GM21526 (cell line): ENCODE measurements at regions not wholly inside any gene's neighbourhood (a gene's known extent, or its start where the extent isn't known, plus 50 kb on each side); places are given as distances from the start of the nearest gene placed in this dataset.

ENCODE experiments used
- ATAC-seq: cut with Tn5 transposase; IDR thresholded peaks from one replicate; pipeline ENCODE4 v1.9.1; 2021; ENCODE audit warnings: moderate library complexity; ENCODE audit not compliant: unreplicated experiment, low FRiP score

DNA sequence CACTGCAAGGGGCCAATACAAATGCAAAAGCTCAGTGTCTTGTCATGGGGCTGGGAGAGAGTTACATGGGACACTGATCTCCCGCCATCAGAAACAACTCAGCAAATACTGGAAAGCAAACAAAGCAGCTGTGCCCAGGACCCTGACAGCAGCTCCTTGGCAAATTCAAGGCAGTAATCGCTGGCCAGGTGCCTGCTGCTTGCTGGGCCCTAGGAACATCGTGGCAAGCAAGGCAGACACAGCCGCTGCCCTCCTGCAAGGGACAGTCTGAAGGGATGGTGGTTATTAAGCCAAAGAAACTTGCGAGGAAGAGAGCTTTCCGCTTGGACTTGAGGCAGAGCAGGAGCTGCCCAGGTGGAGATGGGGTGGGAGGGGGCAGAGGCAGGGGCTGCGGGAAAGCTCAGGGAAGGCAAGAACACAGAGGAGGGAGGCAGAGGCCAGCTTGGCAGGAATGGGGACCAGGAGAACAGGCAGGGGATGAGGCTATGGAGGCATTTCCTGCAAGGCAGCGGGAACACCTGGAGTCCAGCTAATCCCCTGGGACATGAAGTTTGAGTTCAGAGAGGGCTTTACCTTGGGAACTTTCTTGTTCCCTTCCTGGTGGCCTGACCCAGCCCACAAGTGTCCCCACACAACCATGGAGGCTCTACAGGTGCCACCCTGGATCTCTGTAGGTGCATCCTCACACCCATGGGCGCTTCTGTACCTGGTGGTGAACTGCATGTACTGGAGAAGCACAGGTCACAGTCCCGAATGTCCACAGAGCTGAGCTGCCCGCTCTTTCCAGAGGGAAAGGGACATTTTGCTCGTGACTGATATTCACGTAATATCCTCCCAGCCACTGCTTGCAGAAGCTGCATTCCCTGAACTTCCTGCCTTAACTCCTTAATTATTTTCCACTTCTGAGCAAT is 78.7 kb upstream of the ATP2B2 start:
- no peak for ATAC-seq

DNA sequence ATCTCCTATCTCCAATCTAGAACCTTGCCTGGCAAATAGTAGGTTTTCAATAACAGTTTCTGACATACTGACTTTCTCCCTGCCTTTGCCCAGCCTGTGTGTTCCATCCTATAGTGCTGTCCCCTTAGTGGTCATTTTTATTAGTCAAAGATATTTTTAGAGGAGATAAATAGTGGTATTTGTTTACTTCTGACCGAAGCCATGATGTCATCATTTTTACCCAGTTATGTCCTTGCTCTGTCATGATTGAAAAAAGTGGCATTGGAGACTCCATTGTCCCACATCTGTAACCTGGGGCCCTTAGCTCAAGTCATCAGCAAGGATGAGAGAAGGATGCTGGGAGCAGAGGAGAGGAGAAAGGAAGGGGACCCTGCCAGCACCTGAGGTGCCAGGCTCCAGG is 80.6 kb upstream of the ATP2B2 start:
- ATAC-seq, result no peak

DNA sequence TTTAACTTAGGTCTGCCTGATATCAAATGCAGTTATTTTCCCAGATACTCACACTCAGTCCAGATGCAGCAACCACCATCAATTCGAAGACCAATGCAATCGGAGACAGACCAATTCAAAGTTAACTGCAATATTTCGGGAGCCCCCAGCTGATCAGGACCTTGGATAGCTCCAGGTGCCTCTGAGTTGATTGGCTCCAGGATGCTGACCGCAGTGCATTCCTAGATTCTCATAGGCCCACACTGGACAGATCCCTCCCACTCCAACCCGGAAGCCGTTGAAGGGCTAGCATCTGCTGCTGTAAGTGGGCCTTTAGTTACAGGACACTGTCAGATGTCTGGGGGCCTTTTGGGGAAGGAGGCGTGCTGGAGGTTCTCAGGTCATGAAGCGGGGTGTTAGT is 89.5 kb upstream of the ATP2B2 start:
- no peak for ATAC-seq

- ATAC-seq, result no peak
Measured at GRCh38 chr3:10596746-10597448, 91.5 kb upstream of the ATP2B2 start.

- ATAC-seq, result no peak
Measured at GRCh38 chr3:10597733-10598132, 92.3 kb upstream of the ATP2B2 start.

DNA sequence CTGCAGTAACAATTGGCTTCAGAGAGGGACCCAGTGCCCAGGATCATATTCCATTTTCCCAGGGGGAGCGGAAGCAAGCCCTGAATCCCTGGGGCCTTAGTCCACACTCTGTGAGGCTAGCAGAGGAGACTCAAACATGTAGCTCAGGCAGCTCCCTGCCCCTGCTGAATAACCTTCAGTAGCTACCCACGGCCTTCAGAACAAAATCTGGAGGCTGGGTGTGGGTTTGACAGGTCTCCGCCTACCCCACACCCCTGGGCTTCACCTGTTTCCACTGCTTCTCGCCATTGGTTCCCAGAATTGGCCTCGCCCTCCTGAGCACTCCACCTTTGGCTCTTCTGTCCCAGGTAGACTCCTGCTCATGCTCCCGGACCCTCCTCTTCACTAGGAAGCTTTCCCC is 93.6 kb upstream of the ATP2B2 start:
- no peak for ATAC-seq

GRCh38 chr3:10599444-10599843 is 94.1 kb upstream of the ATP2B2 start:
- ATAC-seq, result no peak

DNA sequence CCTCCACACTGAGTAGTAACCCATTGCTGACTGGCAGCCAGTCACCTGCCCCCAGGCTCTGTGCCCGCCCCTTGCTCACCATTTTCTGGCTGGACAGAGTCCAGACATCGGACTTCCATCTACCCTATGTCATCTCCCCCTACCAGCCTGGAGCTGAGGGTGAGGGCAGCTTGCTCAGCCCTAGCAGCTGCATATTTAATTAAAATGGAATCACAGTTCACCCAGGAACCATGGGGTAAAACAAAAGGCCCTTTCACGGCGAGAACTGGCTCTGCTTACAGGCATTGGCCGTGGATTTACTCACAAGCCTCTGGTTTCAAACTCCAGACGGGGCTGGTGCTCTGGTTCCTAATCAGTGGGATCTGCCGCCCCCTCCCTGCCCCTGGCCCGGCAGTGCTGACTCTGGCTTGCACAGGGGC is 94.9 kb upstream of the ATP2B2 start:
- ATAC-seq, result no peak

DNA sequence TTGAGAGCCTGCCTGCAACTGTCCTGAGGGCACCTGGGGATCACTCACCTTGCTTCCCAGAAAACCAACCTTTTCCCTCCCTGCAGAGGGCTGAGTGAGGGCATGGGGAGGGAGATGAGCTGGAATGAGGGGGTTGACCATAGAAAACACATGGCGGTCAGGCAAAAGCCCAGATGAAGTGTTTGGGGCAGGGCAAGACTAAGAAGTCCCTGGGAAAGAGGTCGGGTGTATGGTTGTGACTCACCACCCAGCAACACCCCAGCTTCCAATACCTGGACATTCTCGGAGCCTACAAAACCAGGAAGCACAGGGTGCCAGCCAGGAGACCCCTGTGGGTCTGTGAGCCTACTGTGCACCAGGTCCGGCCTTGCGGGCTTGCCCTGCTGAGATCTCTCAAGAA is 95.3 kb upstream of the ATP2B2 start:
- ATAC-seq, result no peak

GRCh38 chr3:10601151-10601856 is 95.9 kb upstream of the ATP2B2 start:
- no peak for ATAC-seq

- no peak for ATAC-seq
Measured at GRCh38 chr3:10601857-10602230, 96.5 kb upstream of the ATP2B2 start.

DNA sequence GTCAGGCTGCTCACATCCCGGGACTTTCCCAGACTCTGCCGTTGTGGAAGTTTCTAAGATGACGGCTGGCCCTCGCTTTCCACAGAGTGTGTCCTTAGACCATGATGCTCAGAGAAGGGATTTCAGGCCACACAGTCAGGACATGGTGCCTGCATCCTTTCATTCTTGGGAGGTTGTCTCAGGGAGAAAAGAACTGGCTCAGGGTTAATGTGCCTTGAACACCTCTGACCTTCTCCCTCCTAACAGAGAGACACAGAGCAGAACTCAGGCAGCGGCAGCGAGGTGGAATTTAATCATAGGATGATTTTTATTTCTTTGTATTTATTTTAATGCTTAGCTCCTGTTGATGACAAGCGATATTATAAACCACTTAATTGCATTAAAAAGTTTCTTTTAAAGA is 96.9 kb upstream of the ATP2B2 start:
- no peak for ATAC-seq

DNA sequence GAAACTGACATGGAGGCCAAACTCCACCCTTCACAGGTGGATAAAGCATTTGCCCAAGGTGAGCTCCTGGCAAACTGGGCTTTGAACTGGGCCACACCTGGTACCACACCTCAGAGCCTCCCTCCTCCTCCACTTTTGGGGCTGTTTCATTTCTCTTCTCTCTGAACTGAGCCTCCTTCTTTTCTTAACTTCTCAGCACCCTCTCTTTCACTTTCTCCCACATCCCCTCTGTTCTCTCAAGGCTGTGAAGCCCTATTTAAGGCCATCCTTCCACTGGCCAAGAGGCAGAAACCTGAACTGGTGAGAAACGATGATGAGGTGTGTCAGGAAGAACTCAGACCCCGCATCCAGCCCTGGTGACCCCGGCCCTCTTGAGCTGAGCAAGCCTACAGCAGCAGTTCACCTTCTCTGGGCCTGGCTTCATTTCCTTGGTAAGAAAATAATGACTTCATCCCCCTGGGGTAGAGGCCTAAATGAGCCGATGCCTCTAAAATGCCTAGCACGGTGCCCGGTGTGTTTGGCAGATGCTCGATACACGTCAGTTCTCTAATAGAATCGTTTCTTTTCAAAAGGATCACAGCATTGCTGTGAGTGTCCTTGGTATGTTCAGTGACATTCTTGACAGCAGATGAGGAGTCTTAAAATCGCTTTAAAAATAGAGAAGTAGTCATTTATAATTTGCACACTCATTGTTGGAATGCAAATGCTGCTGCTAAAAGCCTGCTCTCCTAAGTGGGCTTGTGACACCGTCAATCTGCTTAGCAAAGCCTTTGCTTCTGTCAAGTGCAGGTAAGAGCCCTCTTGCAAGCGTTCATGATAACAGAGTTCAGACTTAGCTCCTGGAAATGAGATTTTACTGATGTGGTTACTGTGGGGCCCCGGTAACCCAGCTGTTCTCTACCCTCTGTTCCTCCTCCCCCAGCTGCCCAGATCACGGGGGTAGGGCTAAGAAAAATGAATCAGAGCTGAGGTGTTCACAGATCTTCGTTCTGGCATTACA is 97.7 kb upstream of the ATP2B2 start:
- ATAC-seq, result peak; percentile 70

- ATAC-seq, result no peak
Measured at GRCh38 chr3:10609134-10609533, 103.7 kb upstream of the ATP2B2 start.

DNA sequence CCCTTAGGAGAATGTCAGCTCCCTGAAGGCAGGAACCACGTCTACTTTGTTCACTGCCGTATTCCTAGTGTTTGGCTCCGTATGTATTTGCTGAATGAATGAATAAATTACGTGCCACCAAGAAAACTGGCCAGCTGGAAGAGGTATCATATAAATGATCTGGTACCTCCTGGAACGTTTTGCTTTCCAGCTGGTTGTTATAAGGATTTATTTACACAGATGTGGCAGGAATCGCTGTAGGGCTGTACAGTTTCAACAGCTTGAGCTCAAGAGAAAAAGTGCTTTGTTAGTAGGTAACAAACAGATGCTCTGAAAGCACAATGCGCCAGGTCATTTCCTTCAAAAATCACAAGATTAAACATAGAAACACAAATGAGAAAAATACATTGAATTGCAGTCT is 108.8 kb upstream of the ATP2B2 start:
- ATAC-seq, result no peak

DNA sequence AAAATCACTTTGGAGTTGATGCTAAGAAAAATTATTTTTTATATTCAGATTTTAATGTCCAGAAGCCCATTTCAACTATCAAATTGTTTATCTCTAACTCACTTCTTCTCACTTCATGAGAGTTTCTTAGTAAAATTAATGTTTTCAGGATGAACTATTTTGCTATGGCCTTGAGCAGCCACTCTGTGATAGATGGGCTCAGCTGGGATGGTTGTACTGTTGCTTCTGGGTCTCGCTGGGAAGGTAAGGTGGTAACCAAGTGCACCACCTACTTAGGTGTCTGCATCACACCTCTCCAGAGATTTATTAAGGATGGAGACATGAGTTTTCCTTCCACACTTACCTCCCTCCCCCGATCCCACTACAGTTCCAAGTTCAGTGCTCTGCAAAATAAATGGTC is 110.3 kb upstream of the ATP2B2 start:
- ATAC-seq, result no peak

GRCh38 chr3:10616321-10616720 is 110.9 kb upstream of the ATP2B2 start:
- no peak for ATAC-seq

DNA sequence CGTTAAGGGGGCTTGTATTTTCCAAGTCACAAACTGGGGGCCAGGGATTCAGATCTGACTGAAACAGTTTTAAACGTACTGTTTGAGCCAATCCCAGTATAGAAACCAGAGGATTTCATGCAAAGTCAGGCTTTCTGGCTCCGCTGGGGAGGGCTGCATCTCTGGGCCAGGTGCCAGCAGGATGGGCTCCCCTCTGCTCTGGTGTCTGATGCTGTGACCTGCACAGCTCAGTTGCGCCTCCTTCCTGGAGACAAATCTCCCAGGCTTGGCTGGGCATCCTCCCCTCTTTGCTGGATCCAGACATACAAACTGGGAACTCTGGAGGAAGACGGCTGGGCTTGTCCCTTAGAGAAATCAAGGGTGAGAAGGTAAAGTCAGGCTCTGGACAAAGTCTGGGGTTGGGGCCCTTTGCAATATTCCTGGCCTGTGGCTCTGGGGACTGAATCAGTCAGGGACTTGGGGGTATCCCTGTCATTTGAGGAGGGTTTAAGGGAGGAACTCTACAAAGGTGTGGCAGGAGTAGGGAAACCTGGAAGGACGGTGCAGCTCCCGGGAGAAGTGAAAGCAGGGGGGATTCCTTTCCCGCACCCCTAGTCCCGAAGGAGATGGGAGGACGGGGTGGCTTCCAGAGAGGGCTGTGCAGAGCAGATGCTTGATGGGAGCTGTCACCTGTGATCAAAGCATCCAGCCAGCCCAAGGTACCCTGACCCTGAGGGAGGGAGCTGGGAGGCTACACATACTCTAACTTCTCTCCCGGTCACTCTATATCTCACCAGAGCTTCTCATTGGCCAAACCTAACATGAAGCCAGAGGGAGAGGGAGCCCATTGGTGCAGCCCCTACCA is 114.8 kb upstream of the ATP2B2 start:
- no peak for ATAC-seq

- no peak for ATAC-seq
Measured at GRCh38 chr3:10620833-10621082, 115.4 kb upstream of the ATP2B2 start.
